IMR-90 (cell line): ENCODE measurements at regions not wholly inside any gene's neighbourhood (a gene's known extent, or its start where the extent isn't known, plus 50 kb on each side); places are given as distances from the start of the nearest gene placed in this dataset.

Experiments used
- ATAC-seq: fragments of 200-7000 bp; cut with Tn5 transposase; 2 replicates; pipeline ENCODE4 v1.9.1; 2020; ENCODE audit warnings: low read depth, mild to moderate bottlenecking, moderate library complexity
- BruUV-seq: library from RNA; stranded (reverse); fragments of 400-500 nt; replicated peaks from 2 replicates; lab custom pipeline; 2021; lab: Mats Ljungman, UMichigan
- CTCF ChIA-PET: fragments of 300-600 bp; formaldehyde crosslinking; extraction: SDS; loops from one replicate; lab custom pipeline; 2021; ENCODE audit warnings: antibody characterized with exemption; lab: Yijun Ruan, JAX
- POLR2A ChIA-PET: fragments of 300-600 bp; sonication (Branson Sonifier 250); formaldehyde crosslinking; loops from one replicate; lab custom pipeline; 2022; ENCODE audit warnings: antibody characterized with exemption; ENCODE audit not compliant: unreplicated experiment; lab: Charles Lee
- DNase-seq: peaks from one replicate; pipeline ENCODE4 v3.0.0; 2013
- H2AFZ ChIP-seq: replicated peaks from 2 replicates; pipeline ENCODE3; 2013; ENCODE audit warnings: low read length, mild to moderate bottlenecking; ENCODE audit not compliant: poor library complexity
- H2AK5ac ChIP-seq: 2 replicates; pipeline ENCODE4 v1.6.1; 2013; ENCODE audit warnings: low read depth, low read length, inconsistent platforms
- H2AK9ac ChIP-seq: replicated peaks from 2 replicates; pipeline ENCODE3; 2013; ENCODE audit warnings: mild to moderate bottlenecking, low read depth, low read length, moderate library complexity; ENCODE audit not compliant: poor library complexity
- H2BK120ac ChIP-seq: 2 replicates; pipeline ENCODE4 v1.6.1; 2013; ENCODE audit warnings: low read depth, low read length, inconsistent platforms
- H2BK15ac ChIP-seq: 3 replicates; pipeline ENCODE4 v1.6.1; 2013; ENCODE audit warnings: low read depth, low read length, inconsistent platforms
- H2BK20ac ChIP-seq: 2 replicates; pipeline ENCODE4 v1.6.1; 2013; ENCODE audit warnings: low read depth, mild to moderate bottlenecking, inconsistent platforms, low read length, moderate library complexity
- H2BK5ac ChIP-seq: 2 replicates; pipeline ENCODE4 v1.6.1; 2013; ENCODE audit warnings: mild to moderate bottlenecking, low read depth, low read length, inconsistent platforms; ENCODE audit not compliant: poor library complexity, severe bottlenecking
- H3K14ac ChIP-seq: replicated peaks from 2 replicates; pipeline ENCODE4 v1.6.1; 2013; ENCODE audit warnings: low read depth, low read length, inconsistent platforms
- H3K18ac ChIP-seq: 2 replicates; pipeline ENCODE4 v1.6.1; 2013; ENCODE audit warnings: low read depth, low read length, control low read depth
- H3K23ac ChIP-seq: 2 replicates; pipeline ENCODE4 v1.6.1; 2013; ENCODE audit warnings: low read depth, low read length, inconsistent platforms
- H3K27ac ChIP-seq: 2 replicates; pipeline ENCODE4 v1.5.1; 2013; ENCODE audit warnings: mild to moderate bottlenecking, control low read depth, low read length; ENCODE audit not compliant: insufficient read depth
- H3K27me3 ChIP-seq: 2 replicates; pipeline ENCODE4 v1.6.1; 2013; ENCODE audit warnings: low read length; ENCODE audit not compliant: control insufficient read depth, insufficient read depth
- H3K36me3 ChIP-seq: 2 replicates; pipeline ENCODE4 v1.6.1; 2013; ENCODE audit warnings: low read length, mixed read lengths; ENCODE audit not compliant: control insufficient read depth, insufficient read depth
- H3K4ac ChIP-seq: 2 replicates; pipeline ENCODE4 v1.6.1; 2013; ENCODE audit warnings: low read depth, low read length, inconsistent platforms
- H3K4me1 ChIP-seq: 2 replicates; pipeline ENCODE4 v1.6.1; 2013; ENCODE audit warnings: low read length, mixed read lengths; ENCODE audit not compliant: control insufficient read depth, insufficient read depth
- H3K4me2 ChIP-seq: 2 replicates; pipeline ENCODE4 v1.6.1; 2013; ENCODE audit warnings: low read depth, mild to moderate bottlenecking, control low read depth, low read length, moderate library complexity
- H3K4me3 ChIP-seq: 2 replicates; pipeline ENCODE4 v1.5.1; 2013; ENCODE audit warnings: low read depth, mild to moderate bottlenecking, control low read depth, low read length, moderate library complexity; ENCODE audit not compliant: insufficient read depth
- H3K56ac ChIP-seq: 2 replicates; pipeline ENCODE4 v1.6.1; 2013; ENCODE audit warnings: low read length, inconsistent platforms; ENCODE audit not compliant: insufficient read depth; ENCODE audit errors: extremely low read depth
- H3K79me1 ChIP-seq, 2 experiments: 2 replicates each; pipeline ENCODE4 v1.6.1; 2013; ENCODE audit warnings: low read length in 2 of 2, inconsistent platforms in 1 of 2, low read depth in 1 of 2
- H3K9ac ChIP-seq: 2 replicates; pipeline ENCODE4 v1.6.1; 2013; ENCODE audit warnings: low read depth, low read length, control low read depth
- H3K9me1 ChIP-seq: 2 replicates; pipeline ENCODE4 v1.6.1; 2013; ENCODE audit warnings: low read length, inconsistent platforms; ENCODE audit not compliant: insufficient read depth
- H3K9me3 ChIP-seq: 2 replicates; pipeline ENCODE4 v1.6.1; 2013; ENCODE audit warnings: low read length; ENCODE audit not compliant: control insufficient read depth, insufficient read depth
- H4K20me1 ChIP-seq: 2 replicates; pipeline ENCODE4 v1.6.1; 2013; ENCODE audit warnings: low read length, inconsistent platforms; ENCODE audit not compliant: insufficient read depth
- H4K5ac ChIP-seq: 2 replicates; pipeline ENCODE4 v1.6.1; 2013; ENCODE audit warnings: mild to moderate bottlenecking, low read depth, low read length, control low read depth
- H4K8ac ChIP-seq, 2 experiments: 2 replicates each; pipeline ENCODE4 v1.6.1; 2013; ENCODE audit warnings: low read depth in 2 of 2, low read length in 2 of 2, control low read depth in 1 of 2, inconsistent platforms in 1 of 2
- H4K91ac ChIP-seq: 2 replicates; pipeline ENCODE4 v1.6.1; 2013; ENCODE audit warnings: low read depth, low read length, inconsistent platforms; ENCODE audit not compliant: insufficient read depth
- BHLHE40 ChIP-seq: fragments of 150-350 bp; IDR thresholded peaks from 2 replicates; pipeline ENCODE4 v1.6.1; 2016; ENCODE audit warnings: mild to moderate bottlenecking, low read depth, low read length
- CEBPB ChIP-seq: IDR thresholded peaks from 2 replicates; pipeline ENCODE4 v1.6.1; 2012; ENCODE audit warnings: low read depth, low read length, improper control_type of control experiment
- CHD1 ChIP-seq: IDR thresholded peaks from 2 replicates; pipeline ENCODE4 v1.6.1; 2012; ENCODE audit warnings: low read depth, low read length, improper control_type of control experiment
- CTCF ChIP-seq: conservative IDR thresholded peaks from 2 replicates; pipeline ENCODE4 v1.5.1; 2012; ENCODE audit warnings: mild to moderate bottlenecking, low read depth, low read length, improper control_type of control experiment
- ELK1 ChIP-seq: fragments of 150-350 bp; IDR thresholded peaks from 2 replicates; pipeline ENCODE4 v1.6.1; 2016; ENCODE audit warnings: low read depth, mild to moderate bottlenecking, low read length, moderate library complexity, borderline replicate concordance
- FOS ChIP-seq: fragments of 150-350 bp; IDR thresholded peaks from 2 replicates; pipeline ENCODE4 v1.6.1; 2016; ENCODE audit warnings: low read depth, low read length
- MAFK ChIP-seq: IDR thresholded peaks from 2 replicates; pipeline ENCODE4 v1.6.1; 2012; ENCODE audit warnings: low read depth, low read length, improper control_type of control experiment
- MAZ ChIP-seq: IDR thresholded peaks from 2 replicates; pipeline ENCODE4 v1.6.1; 2012; ENCODE audit warnings: low read depth, mild to moderate bottlenecking, low read length, improper control_type of control experiment, moderate library complexity, borderline replicate concordance
- MXI1 ChIP-seq: IDR thresholded peaks from 2 replicates; pipeline ENCODE4 v1.6.1; 2012; ENCODE audit warnings: low read depth, mild to moderate bottlenecking, low read length, moderate library complexity, borderline replicate concordance
- NFE2L2 ChIP-seq: fragments of 150-350 bp; IDR thresholded peaks from 2 replicates; pipeline ENCODE4 v1.6.1; 2016; ENCODE audit warnings: low read depth, mild to moderate bottlenecking, low read length
- POLR2A ChIP-seq: IDR thresholded peaks from 2 replicates; pipeline ENCODE4 v1.6.1; 2012; ENCODE audit warnings: mild to moderate bottlenecking, low read depth, low read length
- RAD21 ChIP-seq: IDR thresholded peaks from 2 replicates; pipeline ENCODE4 v1.6.1; 2012; ENCODE audit warnings: low read length, improper control_type of control experiment
- RCOR1 ChIP-seq: IDR thresholded peaks from 2 replicates; pipeline ENCODE4 v1.6.1; 2012; ENCODE audit warnings: mild to moderate bottlenecking, low read length, improper control_type of control experiment; ENCODE audit not compliant: insufficient replicate concordance
- RFX5 ChIP-seq: IDR thresholded peaks from 2 replicates; pipeline ENCODE4 v1.8.0; 2012; ENCODE audit warnings: low read depth, mild to moderate bottlenecking, low read length, moderate library complexity
- SMC3 ChIP-seq: fragments of 150-350 bp; IDR thresholded peaks from 2 replicates; pipeline ENCODE4 v1.6.1; 2016; ENCODE audit warnings: low read depth, mild to moderate bottlenecking, antibody characterized with exemption, low read length, moderate library complexity
- USF2 ChIP-seq: fragments of 150-350 bp; IDR thresholded peaks from 2 replicates; pipeline ENCODE4 v1.6.1; 2017; ENCODE audit warnings: mild to moderate bottlenecking, antibody characterized with exemption, low read length, low read depth
- WGBS, 2 experiments: methylation state at CpG; one replicate each; pipeline versions ENCODE4 v1.1.5 to v1.1.7; 2013; ENCODE audit warnings: missing lambda C conversion rate in 2 of 2; ENCODE audit not compliant: insufficient read length in 1 of 2; ENCODE audit errors: extremely low coverage in 2 of 2; 5-methylcytosine and 5-hydroxymethylcytosine counted together
- dilution Hi-C: fragments of 300-500 bp; cut with HindIII; formaldehyde crosslinking; loops from one replicate; pipeline ENCODE4 v1.14.3; 2018; ENCODE audit warnings: low sequenced_read_pairs; ENCODE audit not compliant: unreplicated experiment
- in situ Hi-C: fragments of 300-500 bp; cut with MboI; formaldehyde crosslinking; loops from 3 replicates; pipeline ENCODE4 v1.14.3; 2019; ENCODE audit warnings: low sequenced_read_pairs, inconsistent platforms, mixed read lengths
- intact Hi-C: fragments of 100-400 bp; cut with micrococcal nuclease; formaldehyde crosslinking; loops from 2 replicates; pipeline ENCODE4 v1.10.0; 2022

GRCh38 chr10:52900593-52900992 lies 128.0 kb upstream of the MBL2 start:
- no peak overlapping the region for H3K4me2 ChIP-seq
- ATAC-seq, result no peak
- no peaks in the 10 kb centered on the region for H3K4me1 ChIP-seq
- no peak overlapping the region for H3K56ac ChIP-seq
- dilution Hi-C loops (no loop called here), intact Hi-C loops (no loop called here), in situ Hi-C loops (no loop called here)
- H3K9me3 ChIP-seq, result no peaks in the 10 kb centered on the region
- no peak overlapping the region for H2BK20ac ChIP-seq
- no peak overlapping the region for H3K18ac ChIP-seq
- H2BK5ac ChIP-seq, result no peak overlapping the region
- no peak overlapping the region for H3K4ac ChIP-seq
- H3K14ac ChIP-seq, result no peak overlapping the region
- BruUV-seq, result no TSS peak
- H3K27ac ChIP-seq, result no peak overlapping the region
- H3K79me1 ChIP-seq, result no peaks in the 10 kb centered on the region
- H2AFZ ChIP-seq, result no peak overlapping the region
- no peak overlapping the region for H3K23ac ChIP-seq
- no peak overlapping the region for H4K91ac ChIP-seq
- no peak overlapping the region for H3K4me3 ChIP-seq
- 0 out of 2 replicates have a peak, but pooled peaks cover 1% of the 10 kb centered on the region for H3K27me3 ChIP-seq
- H2BK15ac ChIP-seq, result no peak overlapping the region
- ChIA-PET POLR2A (no interaction called here), CTCF (no interaction called here)
- H2BK120ac ChIP-seq, result no peak overlapping the region
- H4K8ac ChIP-seq, result no peak overlapping the region
- H3K36me3 ChIP-seq, result no peaks in the 10 kb centered on the region
- H2AK9ac ChIP-seq, result no peak overlapping the region
- H4K5ac ChIP-seq, result no peak overlapping the region
- H3K9me1 ChIP-seq, result no peaks in the 10 kb centered on the region
- no peak overlapping the region for H3K9ac ChIP-seq
- WGBS, 2 experiments, result no CpG with 5 or more reads among the region's 2 CpGs
- no peak overlapping the region for H2AK5ac ChIP-seq
- H4K20me1 ChIP-seq, result no peaks in the 10 kb centered on the region
- TF ChIP-seq BHLHE40 (no peak), MAFK (no peak), MAZ (no peak), RCOR1 (no peak), CHD1 (no peak), MXI1 (no peak), RFX5 (no peak), ELK1 (no peak), FOS (no peak), CTCF (no peak), RAD21 (no peak), SMC3 (no peak), NFE2L2 (no peak), CEBPB (no peak), POLR2A (no peak), USF2 (no peak)
- DNase-seq, result no peak
